NCI-H1092 treated with DMSO at 0.1 percent for 48 hours (cell line): ENCODE measurements at regions not wholly inside any gene's neighbourhood (a gene's known extent, or its start where the extent isn't known, plus 50 kb on each side); places are given as distances from the start of the nearest gene placed in this dataset.

ENCODE experiments used
- DNase-seq: peaks from one replicate; lab custom pipeline; 2025; lab: John Stamatoyannopoulos, UW

DNA sequence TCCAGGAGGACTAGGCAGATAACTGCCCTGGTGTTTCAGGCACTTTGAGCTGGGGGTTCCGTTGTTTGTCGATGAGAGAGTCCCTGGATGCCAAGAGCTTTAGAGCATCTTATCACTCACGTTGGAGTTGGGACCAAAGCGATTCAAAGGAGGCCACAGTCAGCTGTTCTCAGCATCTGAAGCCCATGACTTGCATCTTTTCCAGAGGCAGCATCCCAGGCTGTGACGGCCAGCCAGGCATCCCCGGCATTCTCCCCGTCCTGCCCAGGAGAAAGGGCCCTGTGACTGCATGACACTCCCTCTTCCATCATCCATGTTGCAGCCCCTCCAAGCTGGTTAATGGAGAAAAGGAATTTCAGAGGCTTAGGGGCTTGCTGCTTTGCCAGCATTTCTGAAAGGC, 520.3 kb downstream of the CDH26 start:
- no peak for DNase-seq

DNA sequence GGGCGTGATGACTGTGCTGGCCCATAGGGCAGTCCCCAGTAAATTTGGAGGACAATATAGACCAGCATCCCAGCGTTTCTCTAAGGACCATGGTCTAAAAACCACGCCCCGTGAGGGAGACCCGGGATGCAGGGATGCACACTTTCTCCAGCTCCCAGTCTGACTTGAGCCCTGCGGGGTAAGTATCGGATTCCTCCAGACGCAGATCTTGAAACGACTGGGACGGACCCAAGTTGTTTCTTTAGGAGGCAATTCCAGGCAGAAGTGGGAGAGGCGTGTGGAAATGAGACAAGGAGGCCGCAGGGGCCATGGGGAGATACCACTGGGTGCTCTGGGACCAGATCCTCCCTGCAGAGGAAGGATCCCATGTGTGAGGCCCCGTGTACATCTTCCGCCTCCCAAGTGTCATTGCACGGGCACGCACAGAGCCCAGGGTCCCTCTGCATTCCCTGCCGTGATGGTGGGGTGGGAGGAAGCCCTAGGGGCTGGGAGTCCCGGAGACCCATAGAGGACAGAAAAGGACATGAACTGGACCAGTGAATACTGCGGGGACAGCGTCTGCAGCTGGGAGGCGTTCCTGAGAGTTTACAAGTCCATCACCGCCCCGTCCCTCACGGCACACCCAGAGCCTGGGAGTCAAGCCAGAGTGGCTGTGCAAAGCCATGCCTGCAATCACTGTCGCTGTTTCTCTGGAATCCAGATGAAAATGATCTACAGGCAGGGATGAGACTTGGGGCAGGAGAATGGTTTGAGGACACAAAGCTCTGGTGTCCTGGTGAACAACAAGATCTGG, 522.9 kb downstream of the CDH26 start:
- no peak for DNase-seq

DNA sequence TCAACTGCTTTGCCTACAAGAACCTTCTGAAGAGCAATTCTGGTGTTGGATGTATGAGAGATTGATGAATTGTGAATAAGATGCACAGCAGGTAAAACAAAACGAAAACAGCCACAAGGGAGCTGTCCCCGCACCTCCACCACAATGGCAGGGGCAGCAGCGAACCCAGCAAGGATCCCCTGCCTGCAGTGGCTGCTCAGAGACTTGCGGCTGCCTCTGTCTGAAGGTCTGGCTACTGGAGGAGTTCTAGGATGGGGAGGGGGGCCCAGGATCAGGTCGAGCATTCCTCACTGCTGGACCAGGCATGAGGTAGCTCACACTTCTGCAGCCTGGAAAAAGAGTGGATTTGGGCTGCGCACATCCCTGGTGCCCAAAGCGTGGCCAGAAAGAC, 523.5 kb downstream of the CDH26 start:
- no peak for DNase-seq

DNA sequence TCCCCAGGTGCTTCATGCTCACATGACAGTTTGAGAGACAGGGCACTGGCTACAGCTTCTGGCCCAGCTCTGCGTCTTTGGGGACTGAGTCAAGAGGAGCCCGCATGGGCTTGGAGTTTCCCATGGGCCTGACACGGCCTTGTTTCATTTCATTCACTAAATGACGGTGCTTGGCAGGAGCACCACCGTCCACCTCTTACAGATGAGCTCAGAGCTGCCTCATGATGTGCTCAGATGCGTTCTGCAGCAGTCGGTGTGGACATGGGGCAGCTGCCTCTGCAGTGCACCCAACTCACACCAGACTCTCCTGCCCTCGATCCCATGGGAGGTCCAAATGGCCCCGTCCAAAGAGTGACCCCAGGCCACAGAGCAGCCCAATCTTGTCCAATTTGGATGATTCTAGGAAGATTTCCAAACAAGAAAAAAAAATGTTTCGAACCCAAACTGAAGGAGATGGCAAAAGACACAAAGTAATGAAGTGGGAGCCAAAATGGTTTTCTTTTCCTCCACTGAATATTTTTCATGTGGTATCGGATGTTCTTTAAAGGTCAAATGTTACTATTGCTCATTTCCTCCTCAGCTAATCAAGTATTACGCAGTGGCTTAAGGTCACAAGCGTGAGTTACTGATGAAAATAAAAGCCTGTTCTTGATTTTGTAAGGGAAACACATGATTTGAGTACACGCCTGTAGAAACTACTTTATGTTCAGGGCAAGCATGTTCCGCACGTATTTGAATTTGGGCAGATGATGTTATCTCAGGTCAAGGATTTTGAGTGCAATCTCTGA, 524.2 kb downstream of the CDH26 start:
- no peak for DNase-seq

DNA sequence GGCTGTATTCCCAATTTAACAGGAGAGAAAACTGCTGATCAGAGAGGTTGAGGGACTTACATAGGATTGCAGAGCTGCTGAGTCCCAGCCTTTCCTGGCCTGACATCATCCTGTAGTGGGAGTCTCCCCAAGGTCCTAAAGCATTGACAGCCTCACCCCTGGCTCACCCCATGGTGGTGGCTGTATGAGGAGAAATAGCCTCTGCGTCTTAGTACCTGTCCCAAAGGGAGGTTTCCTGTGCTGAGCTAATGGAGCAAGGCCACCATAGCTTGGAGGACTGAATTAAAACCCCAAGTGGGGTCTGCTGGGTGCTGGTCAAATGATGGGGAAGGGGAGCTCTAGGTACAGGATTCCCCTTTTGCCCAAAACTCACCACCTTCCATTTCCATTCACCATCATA, 525.1 kb downstream of the CDH26 start:
- DNase-seq: no peak

DNA sequence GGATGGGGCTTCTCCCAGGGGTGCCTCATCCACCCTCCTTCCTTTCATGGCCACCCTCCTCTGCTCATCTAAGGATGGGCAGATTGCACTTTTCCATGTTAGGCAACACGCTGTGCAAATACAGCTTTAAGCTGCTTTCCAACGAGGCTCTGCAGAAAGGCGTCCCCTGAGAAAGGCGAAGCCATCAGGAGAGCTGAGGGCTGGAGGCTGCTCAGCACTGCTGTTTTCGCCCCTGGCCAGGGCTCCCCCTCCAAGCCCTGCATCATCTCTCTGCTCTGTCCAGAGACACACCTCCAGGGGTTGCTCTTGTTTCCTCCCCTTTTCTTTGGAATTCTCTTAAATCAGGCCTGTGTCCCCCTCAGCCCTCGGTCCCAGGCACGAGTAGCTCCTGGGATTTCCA, 526.1 kb downstream of the CDH26 start:
- no peak for DNase-seq

DNA sequence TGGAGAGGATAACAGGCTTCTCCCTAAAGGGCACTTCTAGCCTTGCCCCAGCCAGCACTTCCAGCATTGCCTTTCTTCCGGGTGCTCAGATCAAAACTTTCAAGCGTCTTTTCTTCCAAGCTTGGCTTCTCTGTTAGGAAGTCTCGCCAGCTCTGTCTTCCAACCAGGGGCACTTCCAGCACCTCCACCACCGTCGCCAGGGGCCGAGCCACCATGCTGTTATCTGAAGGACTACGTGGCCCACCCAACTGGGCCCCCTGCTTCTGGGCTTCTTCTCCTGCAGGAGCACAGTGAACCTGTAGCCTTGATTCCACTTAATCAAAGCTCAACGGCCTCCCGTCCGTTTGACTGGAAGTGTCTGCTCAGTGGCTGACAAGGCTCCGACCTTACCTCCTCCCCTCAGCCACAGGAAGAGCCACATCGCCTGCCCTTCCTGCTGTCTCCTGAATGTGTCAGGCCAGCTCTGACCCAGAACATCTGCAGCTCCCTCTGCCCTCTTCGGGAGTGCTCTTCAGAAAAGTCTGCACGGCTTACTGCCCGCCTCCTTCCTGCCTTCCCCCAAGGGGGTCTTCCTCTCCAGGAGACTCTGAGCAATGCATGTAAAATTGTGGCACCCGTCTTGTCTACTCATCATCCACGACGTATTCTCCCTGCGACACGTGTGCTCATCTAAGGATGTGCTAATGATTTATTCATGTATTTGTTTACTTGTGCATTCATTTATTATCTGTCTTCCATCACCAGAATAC, 527.0 kb downstream of the CDH26 start:
- no peak for DNase-seq

DNA sequence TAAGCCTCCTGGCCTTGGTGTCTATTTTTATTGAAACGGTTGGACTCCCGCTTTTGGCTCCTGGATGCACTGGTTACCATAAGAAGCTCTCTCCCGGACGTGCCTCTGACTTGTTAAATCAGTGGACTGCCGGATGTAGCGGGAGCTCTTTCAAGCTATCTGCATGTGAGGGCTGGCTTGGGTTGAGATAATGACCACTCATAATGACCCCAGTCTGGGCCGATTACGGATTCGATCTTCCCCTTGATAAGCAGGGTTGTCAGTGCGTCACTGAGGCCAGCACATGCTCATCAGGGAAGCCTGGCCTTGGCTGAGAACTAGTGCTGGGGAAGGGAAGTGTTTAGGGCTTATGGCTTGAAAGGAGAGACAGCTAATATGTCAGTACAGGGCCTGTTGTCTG, 528.1 kb downstream of the CDH26 start:
- DNase-seq: no peak

DNA sequence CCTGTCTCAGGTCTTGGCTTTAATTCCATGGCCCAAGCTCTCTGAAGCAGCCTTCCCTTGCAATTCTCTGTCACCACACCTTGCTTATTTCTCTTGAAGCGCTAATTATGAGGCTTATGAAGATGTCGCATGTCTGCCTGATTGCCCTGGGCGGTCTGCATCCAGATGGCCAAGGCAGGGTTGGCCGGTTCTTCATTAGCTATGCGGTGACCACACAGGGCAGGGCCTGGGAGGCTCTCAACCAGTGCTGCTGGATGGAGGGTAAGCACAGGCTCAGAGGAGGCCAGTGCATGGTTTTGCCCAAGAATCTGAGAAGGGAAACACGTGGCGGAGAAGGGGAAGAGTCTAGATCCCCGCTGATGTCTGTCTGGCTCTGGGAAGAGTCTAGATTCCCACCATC, 528.7 kb downstream of the CDH26 start:
- DNase-seq: no peak

DNA sequence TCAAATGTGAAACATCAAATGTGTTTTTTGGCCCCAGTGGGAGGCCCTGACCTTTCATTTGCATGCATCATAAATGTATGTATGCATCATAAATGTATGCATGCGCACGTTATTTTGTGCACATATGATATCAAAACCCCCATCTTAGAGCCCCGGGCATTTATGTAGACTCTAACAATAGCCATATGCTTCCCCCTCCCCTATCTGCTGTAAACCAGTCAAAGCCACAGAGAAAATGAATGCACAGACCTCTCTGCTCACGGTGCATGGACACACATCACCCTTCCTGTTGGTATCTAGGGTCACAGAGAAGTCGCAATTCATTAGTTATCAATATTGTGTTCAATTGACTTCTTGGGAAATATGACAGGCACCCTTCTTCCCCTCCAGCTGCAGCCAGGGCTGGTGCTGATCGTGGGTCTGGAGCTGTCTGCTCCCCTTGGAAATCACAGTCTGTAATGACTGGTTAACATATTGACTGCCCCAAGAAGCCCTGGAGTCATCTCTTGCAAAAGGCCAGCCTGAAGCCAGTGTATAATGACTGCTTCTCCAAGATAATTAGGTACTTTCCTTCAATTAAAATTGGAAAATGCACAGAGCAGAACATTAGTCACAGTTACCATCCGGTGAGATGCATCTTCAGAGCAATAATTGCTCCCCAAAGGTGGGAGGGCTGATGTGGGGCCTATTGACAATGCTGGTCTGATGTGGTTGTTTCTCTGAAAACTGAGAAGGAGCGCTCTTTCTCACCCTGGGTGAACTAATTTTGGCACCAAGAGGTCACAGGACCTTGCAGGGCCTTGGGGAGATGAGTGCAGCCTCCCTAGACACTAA, 532.2 kb downstream of the CDH26 start:
- no peak for DNase-seq

DNA sequence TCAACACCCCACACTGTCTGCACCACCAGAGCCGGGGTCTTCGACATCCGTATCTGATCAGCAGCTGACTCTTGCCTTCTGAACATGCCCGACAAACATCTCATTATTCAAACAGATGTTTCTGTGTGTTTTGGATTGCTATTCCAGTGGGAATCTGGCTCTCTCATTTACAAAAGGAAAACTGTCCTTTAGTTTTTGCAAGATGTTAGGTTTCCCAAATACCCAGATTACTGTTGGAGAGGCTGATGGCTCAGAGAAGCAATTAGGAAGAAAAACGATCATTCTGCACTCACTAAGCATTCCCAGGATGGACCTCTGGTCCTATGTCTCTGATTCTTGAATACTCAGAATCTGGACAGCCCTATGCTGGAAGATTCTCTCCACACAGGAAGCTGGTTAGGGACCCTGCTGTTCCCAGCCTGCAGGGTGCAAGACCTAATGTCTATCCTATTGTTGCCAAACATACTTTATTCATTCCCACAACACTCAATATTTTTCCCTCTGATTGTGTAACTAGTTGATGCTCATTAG, 532.9 kb downstream of the CDH26 start:
- no peak for DNase-seq

DNA sequence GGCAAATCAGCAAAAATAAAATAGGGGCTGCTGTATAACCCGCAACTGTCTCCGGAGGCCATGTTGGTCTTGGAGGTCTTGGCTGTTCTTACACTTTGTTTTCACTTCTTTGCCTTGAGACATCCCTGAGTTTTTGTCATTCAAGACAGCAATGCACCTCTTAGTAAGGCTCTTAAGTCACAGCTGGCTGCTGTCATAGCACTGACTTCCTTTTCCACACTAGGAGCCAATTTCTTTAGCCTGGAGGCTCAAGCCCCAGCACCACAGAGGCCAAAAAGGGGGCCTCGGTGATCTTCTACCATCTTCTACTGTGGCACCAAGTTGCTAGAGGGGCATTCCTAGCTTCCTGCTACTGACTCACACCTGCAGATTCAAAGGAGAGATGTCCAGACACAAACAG, 536.3 kb downstream of the CDH26 start:
- DNase-seq: no peak

DNA sequence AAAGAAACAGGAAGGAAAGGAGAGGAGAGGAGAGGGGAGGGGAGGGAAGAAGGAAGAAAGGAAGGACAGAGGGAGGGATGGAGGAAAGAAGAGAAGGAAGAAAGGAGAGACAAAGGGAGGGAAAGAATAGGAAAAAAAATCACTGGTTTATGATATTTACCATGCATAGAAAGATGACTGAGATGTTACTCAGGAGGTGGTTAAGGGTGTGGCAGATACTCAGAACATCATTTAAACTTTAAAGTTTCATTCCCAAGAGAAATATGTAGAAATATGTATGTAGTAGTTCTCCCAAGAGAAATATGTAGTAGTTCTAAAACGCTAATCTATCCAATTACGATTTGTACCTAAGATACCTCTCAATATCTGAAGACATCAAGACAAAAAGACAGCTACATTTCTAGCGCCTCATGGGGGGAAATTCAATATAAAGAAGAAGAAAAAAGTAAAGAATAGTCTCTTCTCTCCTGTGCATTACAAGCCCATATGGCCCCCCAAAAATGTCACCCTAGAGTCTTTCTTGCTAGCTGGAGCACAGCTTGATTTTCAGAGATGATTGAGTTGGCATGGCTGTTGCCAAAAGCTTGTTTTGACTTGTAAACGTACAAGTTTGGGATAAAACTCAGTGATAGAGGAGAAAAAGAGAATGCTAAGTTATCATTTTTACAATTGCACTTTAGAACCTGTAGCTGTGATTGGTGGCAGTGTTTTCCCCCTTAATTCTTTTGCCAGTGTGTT, 539.2 kb downstream of the CDH26 start:
- no peak for DNase-seq

DNA sequence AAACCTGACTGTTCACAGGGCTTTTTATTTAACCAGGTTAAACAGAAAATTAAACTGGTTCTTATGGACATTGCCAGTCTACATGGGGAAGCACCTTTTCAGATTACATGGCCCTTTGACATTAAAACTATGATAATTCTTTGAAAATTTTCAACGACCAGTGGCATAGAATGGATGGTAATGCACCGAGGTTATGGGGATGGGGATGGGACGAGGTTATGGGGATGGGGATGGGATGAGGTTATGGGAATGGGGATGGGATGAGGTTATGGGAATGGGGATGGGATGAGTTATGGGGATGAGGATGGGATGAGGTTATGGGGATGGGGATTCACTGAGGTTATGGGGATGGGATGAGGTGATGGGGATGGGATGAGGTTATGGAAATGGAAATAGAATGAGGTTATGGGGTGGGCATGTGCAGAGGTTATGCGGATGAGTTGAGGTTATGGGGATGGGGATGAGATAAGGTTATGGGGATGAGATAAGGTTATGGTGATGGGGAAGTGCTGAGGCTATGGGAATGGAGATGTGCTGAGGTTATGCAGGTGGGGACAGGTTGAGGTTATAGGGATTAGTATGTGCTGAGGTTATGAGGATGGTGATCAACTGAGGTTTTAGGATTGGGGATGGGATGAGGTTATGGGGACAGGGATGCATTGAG, 541.9 kb downstream of the CDH26 start:
- no peak for DNase-seq

DNA sequence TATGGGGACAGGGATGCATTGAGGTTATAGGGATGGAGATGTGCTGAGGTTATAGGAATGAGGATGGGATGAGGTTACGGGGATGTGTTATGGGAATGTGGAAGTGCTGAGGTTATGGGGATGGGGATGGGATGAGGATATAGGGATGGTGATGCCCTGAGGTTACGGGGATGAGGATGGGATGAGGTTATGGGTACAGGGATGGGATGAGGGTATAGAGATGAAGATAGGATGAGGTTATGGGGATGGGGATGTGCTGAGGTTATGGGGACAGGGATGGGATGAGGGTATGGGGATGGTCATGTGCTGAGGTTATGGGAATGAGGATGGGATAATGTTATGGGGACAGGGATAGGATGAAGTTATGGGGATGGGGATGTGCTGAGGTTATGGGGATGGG, 542.8 kb downstream of the CDH26 start:
- no peak for DNase-seq

DNA sequence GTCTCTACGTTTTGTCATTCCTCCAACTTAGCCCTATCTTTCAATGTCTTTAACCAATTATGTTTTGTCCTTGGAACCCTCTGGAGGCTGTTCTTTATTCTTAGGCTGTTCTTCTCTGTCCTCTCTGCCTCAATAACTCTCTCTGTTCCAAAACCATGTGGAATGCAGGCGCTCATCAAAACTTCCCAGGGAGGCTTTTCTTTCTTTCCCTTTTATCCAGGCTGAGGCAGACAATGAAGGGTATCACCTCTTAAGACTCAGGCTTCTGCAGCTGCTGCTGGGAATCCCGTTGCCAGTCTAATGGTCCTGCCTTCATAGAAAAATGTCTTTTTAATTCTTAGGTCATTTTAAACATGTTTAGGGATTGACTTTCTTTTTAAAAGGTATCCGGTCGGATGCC, 544.7 kb downstream of the CDH26 start:
- DNase-seq: no peak

DNA sequence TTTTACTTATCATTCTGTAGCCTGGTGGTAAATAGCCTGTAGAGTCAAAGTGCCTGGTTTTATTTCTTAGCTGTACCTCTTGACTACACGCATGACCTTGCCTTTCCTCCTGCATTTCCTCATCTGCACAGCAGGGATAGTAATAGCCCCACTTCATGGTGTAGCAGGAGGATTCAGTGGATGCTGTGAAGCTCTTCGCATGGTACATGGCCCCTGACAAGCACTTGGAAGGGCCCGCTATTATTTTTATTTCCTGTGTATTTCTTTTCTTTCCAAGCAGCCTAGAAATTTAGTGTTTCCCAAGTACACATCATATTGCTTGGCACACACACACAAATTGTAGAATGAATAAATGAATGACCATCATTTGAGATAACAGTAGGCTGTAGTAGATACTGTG, 547.2 kb downstream of the CDH26 start:
- no peak for DNase-seq

DNA sequence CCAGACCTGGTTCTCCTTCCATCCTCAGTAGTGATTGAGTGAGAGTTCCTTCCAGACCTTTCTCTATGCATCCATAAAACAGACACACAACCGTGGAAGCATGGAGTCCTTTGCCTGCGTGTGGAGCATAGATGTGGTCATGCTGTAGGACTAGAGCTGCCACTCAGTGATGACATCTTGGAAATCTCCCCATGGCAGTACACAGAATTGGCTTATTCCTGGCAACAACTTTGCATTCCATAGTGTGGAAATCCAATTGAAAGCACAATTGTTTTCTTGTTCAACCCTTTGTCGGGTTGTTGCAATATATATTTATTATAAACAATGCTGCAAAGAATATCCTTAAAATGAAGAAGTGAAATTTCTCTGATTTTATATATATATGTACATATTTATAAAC, 547.8 kb downstream of the CDH26 start:
- no peak for DNase-seq

DNA sequence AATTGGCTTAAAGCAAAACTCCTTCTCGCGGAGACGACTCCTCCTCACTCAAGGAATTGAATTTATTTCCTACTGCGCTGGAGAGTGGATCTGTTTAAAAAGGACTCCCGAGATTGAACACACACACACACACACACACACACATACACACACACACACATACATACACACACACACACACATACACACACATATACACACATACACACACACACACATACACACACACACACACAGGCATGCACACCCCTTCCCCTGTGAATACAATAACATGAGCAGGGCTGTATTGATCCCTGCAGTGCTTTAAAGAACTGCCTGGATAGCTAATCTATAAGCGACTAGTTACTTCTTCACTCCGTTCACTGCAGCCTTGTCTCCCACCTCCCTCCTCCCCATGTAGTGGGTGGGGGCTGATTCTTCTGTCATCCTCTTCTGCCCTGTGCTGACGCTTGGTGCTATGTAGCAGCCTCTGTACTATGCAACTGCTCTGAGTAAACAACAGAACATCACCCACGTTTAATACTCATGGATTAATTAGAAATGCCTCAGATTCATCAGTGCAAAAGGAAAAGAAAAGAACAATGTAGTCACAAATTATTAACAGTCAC, 549.0 kb downstream of the CDH26 start:
- DNase-seq: no peak

DNA sequence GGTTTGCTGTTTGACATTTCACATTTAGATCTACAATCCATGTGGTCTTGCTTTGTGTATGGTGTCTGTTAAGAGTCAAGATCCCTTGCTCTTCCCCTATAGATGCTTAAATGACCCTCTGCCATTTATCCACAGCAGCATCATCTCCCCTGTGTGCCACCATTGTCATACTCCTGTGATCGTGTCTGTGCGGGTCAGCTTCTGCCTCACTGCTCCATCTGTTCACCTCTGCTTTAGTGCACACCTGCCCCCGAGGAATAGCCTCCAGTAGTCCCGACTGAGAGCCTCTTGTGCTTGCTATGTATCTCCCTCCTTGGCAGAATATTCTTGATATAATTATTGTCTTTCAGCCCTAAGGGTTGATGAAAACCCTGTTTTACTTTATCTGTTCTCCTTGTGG, 551.2 kb downstream of the CDH26 start:
- no peak for DNase-seq
